ENCODE measurements at regions not wholly inside any gene's neighbourhood (a gene's known extent, or its start where the extent isn't known, plus 50 kb on each side); places are given as distances from the start of the nearest gene placed in this dataset.

GRCh38 chr16:88194397-88195268 lies 188.1 kb upstream of the ZNF469 start:
- Mint-ChIP-seq H3K4me3 (peak overlapping the region; percentile 65), H3K36me3 (no peaks in the 10 kb centered on the region), H3K27me3 (no peaks in the 10 kb centered on the region), H3K4me1 (ENCODE audit: unreplicated experiment) (peaks cover 13% of the 10 kb centered on the region), H3K9me3 (peaks cover 5% of the 10 kb centered on the region), H3K27ac (peak overlapping the region; percentile 89)
- DNase-seq (ENCODE audit: extremely low spot score, unreplicated experiment) = no peak
- TF ChIP-seq CTCF (conservative IDR thresholded peaks at IDR 0.05) = peak; percentile 9

- H3K27ac Mint-ChIP-seq = peak overlapping the region; percentile 89
- peak overlapping the region; percentile 4 for H3K4me3 Mint-ChIP-seq
- no peak for TF ChIP-seq CTCF (conservative IDR thresholded peaks at IDR 0.05)
- H3K4me1 Mint-ChIP-seq (ENCODE audit: unreplicated experiment) = peaks cover 13% of the 10 kb centered on the region
- peaks cover 5% of the 10 kb centered on the region for H3K9me3 Mint-ChIP-seq
- DNase-seq (ENCODE audit: extremely low spot score, unreplicated experiment) = no peak
- H3K36me3 Mint-ChIP-seq = no peaks in the 10 kb centered on the region
- H3K27me3 Mint-ChIP-seq = no peaks in the 10 kb centered on the region
These were observed 187.5 kb upstream of the ZNF469 start for GRCh38 chr16:88195269-88195705.

GRCh38 chr16:88195911-88196465 lies 186.8 kb upstream of the ZNF469 start:
- no peaks in the 10 kb centered on the region for H3K27me3 Mint-ChIP-seq
- no peaks in the 10 kb centered on the region for H3K36me3 Mint-ChIP-seq
- TF ChIP-seq CTCF (conservative IDR thresholded peaks at IDR 0.05) = no peak
- H3K27ac Mint-ChIP-seq = no peak overlapping the region
- peaks cover 13% of the 10 kb centered on the region for H3K4me1 Mint-ChIP-seq (ENCODE audit: unreplicated experiment)
- H3K9me3 Mint-ChIP-seq = peaks cover 5% of the 10 kb centered on the region
- DNase-seq (ENCODE audit: extremely low spot score, unreplicated experiment) = no peak
- H3K4me3 Mint-ChIP-seq = no peak overlapping the region

GRCh38 chr16:88196471-88197400 lies 186.0 kb upstream of the ZNF469 start:
- H3K27ac Mint-ChIP-seq = no peak overlapping the region
- H3K4me3 Mint-ChIP-seq = no peak overlapping the region
- H3K4me1 Mint-ChIP-seq (ENCODE audit: unreplicated experiment) = peaks cover 13% of the 10 kb centered on the region
- H3K27me3 Mint-ChIP-seq = no peaks in the 10 kb centered on the region
- H3K36me3 Mint-ChIP-seq = no peaks in the 10 kb centered on the region
- DNase-seq (ENCODE audit: extremely low spot score, unreplicated experiment) = no peak
- no peak for TF ChIP-seq CTCF (conservative IDR thresholded peaks at IDR 0.05)
- peaks cover 5% of the 10 kb centered on the region for H3K9me3 Mint-ChIP-seq

Data from type B pancreatic cell (in vitro differentiated cells).